ENCODE measurements at regions not wholly inside any gene's neighbourhood (a gene's known extent, or its start where the extent isn't known, plus 50 kb on each side); places are given as distances from the start of the nearest gene placed in this dataset.

DNA sequence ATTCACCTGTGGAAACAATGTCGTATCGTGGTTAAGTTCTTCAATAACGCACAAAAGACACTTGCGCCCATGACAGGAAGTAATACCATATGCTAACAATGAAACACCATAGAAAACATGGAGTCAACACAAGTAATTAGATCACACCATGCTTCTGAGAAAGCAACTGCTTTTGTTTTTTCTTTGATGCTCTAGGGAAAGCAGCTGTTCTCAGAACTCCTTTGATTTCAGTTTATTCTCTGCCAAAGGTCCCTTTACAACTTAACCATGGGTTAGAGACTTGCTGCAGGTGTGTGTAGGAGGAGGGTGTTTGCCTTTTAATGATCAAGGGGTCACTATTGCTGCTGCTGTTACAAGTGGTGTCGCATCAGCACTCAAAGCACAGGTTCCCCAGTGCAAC is 324.0 kb upstream of the SLCO3A1 start:
- H3K4me1 Mint-ChIP-seq (ENCODE audit: unreplicated experiment): no peaks in the 10 kb centered on the region
- H3K4me3 Mint-ChIP-seq (ENCODE audit: unreplicated experiment): no peak overlapping the region
- TF ChIP-seq, protein P1, sequence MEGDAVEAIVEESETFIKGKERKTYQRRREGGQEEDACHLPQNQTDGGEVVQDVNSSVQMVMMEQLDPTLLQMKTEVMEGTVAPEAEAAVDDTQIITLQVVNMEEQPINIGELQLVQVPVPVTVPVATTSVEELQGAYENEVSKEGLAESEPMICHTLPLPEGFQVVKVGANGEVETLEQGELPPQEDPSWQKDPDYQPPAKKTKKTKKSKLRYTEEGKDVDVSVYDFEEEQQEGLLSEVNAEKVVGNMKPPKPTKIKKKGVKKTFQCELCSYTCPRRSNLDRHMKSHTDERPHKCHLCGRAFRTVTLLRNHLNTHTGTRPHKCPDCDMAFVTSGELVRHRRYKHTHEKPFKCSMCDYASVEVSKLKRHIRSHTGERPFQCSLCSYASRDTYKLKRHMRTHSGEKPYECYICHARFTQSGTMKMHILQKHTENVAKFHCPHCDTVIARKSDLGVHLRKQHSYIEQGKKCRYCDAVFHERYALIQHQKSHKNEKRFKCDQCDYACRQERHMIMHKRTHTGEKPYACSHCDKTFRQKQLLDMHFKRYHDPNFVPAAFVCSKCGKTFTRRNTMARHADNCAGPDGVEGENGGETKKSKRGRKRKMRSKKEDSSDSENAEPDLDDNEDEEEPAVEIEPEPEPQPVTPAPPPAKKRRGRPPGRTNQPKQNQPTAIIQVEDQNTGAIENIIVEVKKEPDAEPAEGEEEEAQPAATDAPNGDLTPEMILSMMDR (IDR thresholded peaks at IDR 0.05): no peak
- no peak for DNase-seq (ENCODE audit: extremely low spot score, unreplicated experiment)
- no peaks in the 10 kb centered on the region for H3K9me3 Mint-ChIP-seq (ENCODE audit: unreplicated experiment)
- no peak overlapping the region for H3K27ac Mint-ChIP-seq (ENCODE audit: unreplicated experiment)
- H3K27me3 Mint-ChIP-seq (ENCODE audit: unreplicated experiment): peaks cover 33% of the 10 kb centered on the region
- no peaks in the 10 kb centered on the region for H3K36me3 Mint-ChIP-seq (ENCODE audit: unreplicated experiment)

DNA sequence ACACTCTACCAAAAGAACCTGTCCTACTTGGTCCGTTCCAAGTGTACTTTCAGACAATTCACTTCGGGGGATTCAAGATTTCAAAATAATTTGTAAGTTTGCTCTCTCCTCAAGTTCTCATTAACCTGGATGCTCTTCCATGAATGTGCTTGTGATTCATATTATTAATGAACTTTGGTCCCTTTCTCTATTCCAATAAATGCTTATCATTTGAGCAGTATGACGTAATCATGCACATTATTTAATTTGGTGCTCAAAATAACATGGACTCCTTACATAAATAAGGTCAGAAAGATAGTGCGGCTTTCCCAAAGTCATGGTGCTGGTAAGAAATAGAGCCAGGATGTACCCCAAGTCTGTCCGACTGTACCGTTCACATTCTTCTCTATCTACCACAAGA is 323.2 kb upstream of the SLCO3A1 start:
- no peak overlapping the region for H3K4me3 Mint-ChIP-seq (ENCODE audit: unreplicated experiment)
- no peaks in the 10 kb centered on the region for H3K36me3 Mint-ChIP-seq (ENCODE audit: unreplicated experiment)
- peaks cover 31% of the 10 kb centered on the region for H3K27me3 Mint-ChIP-seq (ENCODE audit: unreplicated experiment)
- H3K9me3 Mint-ChIP-seq (ENCODE audit: unreplicated experiment): no peaks in the 10 kb centered on the region
- no peaks in the 10 kb centered on the region for H3K4me1 Mint-ChIP-seq (ENCODE audit: unreplicated experiment)
- TF ChIP-seq, protein P1 (IDR thresholded peaks at IDR 0.05): no peak
- no peak for DNase-seq (ENCODE audit: extremely low spot score, unreplicated experiment)
- H3K27ac Mint-ChIP-seq (ENCODE audit: unreplicated experiment): no peak overlapping the region

DNA sequence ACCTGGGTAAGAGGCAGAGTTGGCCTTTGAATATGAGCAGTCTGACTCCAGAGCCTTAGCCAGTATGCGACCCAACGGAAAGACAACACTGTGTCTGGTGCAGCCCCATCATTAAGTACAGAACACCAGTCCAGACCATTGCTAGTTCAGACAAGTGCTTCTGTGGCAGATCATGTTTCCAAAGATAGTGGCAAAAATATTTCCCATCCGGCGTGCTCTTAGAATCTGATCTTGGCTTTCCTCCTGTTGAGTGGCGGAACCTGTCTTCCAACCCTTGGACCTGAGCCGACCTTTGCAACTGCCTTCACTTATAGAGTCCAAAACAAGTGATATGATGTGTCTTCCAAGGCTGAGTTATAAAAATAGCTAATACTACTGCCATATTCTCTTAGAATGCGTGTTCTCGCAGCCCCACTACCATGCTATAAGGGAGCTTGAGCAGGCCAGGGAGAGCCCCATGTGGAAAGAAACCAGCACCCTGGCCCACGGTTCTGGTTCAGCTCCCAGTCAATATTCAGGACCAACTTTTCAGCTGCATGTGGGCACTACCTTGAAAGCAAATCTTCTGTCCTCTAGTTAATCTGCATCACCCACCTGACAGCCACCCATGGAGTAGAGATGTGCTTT is 322.4 kb upstream of the SLCO3A1 start:
- H3K4me1 Mint-ChIP-seq (ENCODE audit: unreplicated experiment): peaks cover 4% of the 10 kb centered on the region
- H3K9me3 Mint-ChIP-seq (ENCODE audit: unreplicated experiment): peaks cover 6% of the 10 kb centered on the region
- peaks cover 25% of the 10 kb centered on the region for H3K27me3 Mint-ChIP-seq (ENCODE audit: unreplicated experiment)
- no peak for DNase-seq (ENCODE audit: extremely low spot score, unreplicated experiment)
- no peak overlapping the region for H3K4me3 Mint-ChIP-seq (ENCODE audit: unreplicated experiment)
- H3K27ac Mint-ChIP-seq (ENCODE audit: unreplicated experiment): no peak overlapping the region
- no peaks in the 10 kb centered on the region for H3K36me3 Mint-ChIP-seq (ENCODE audit: unreplicated experiment)
- TF ChIP-seq, protein P1 (IDR thresholded peaks at IDR 0.05): no peak

DNA sequence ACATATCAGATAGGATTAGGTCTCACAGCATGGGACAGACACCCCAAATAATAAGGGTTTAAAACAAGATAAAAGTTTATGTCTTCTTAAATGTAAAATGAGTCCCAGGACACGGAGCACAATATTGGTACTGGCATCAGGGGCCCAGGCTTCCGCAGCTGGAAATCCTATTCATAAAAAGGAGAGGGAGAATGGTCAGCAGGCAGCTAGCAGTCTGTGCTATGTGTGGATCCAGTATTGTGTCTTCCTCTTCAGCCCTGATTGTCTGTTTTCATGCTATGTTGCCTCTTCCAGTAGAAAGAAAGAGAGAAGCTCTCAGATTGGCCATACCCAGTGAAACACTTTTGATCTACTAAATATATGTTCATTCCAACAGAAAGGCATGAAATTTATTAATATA is 319.3 kb upstream of the SLCO3A1 start:
- H3K9me3 Mint-ChIP-seq (ENCODE audit: unreplicated experiment): peaks cover 12% of the 10 kb centered on the region
- H3K4me1 Mint-ChIP-seq (ENCODE audit: unreplicated experiment): peaks cover 25% of the 10 kb centered on the region
- no peak for DNase-seq (ENCODE audit: extremely low spot score, unreplicated experiment)
- H3K27me3 Mint-ChIP-seq (ENCODE audit: unreplicated experiment): peaks cover 8% of the 10 kb centered on the region
- H3K4me3 Mint-ChIP-seq (ENCODE audit: unreplicated experiment): no peak overlapping the region
- no peaks in the 10 kb centered on the region for H3K36me3 Mint-ChIP-seq (ENCODE audit: unreplicated experiment)
- no peak overlapping the region for H3K27ac Mint-ChIP-seq (ENCODE audit: unreplicated experiment)
- TF ChIP-seq, protein P1 (IDR thresholded peaks at IDR 0.05): no peak

DNA sequence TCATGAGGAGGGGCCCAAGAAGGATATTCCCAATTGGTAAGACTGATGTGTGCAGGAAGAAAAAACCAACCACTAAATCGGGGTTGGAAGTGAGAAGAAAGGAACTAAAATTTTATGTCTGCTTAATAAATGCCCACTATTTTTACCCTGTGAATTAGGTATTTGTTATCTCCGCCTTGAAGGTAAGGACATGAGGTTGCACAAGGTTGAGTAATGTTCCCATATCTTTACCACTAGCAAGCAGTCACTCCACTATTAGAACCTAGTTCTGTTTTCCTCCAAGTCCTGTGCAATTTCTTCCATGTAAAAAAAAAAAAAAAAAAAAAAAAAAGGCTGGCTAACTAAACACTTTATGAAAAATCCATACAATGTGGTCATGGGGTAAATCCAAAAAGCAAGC is 318.5 kb upstream of the SLCO3A1 start:
- Mint-ChIP-seq H3K9me3 (ENCODE audit: unreplicated experiment) (peaks cover 12% of the 10 kb centered on the region), H3K4me1 (ENCODE audit: unreplicated experiment) (peaks cover 25% of the 10 kb centered on the region), H3K36me3 (ENCODE audit: unreplicated experiment) (no peaks in the 10 kb centered on the region), H3K27ac (ENCODE audit: unreplicated experiment) (no peak overlapping the region), H3K27me3 (ENCODE audit: unreplicated experiment) (peaks cover 7% of the 10 kb centered on the region), H3K4me3 (ENCODE audit: unreplicated experiment) (no peak overlapping the region)
- DNase-seq (ENCODE audit: extremely low spot score, unreplicated experiment): no peak
- TF ChIP-seq, protein P1 (IDR thresholded peaks at IDR 0.05): no peak
